A549 (cell line): ENCODE measurements at regions not wholly inside any gene's neighbourhood (a gene's known extent, or its start where the extent isn't known, plus 50 kb on each side); places are given as distances from the start of the nearest gene placed in this dataset.

Experiments
- CEBPB ChIP-seq, 2 experiments: fragments of >200 bp in 1 of 2; sonication (Bioruptor Twin) in 1 of 2; formaldehyde crosslinking in 1 of 2; IDR thresholded peaks; 2 replicates each; pipeline ENCODE4 v1.6.1; 2012 to 2016
- JUN ChIP-seq, 2 experiments: fragments of >200 bp; sonication (Bioruptor Twin); formaldehyde crosslinking; IDR thresholded peaks; 2 replicates in 1 of 2; 3 replicates in 1 of 2; pipeline ENCODE4 v1.6.1; 2016 to 2017
- JUNB ChIP-seq: fragments of >200 bp; sonication (Bioruptor Twin); formaldehyde crosslinking; IDR thresholded peaks from 2 replicates; pipeline ENCODE4 v1.6.1; 2016
- KDM1A ChIP-seq: fragments of 200-600 bp; sonication (generic); IDR thresholded peaks from 2 replicates; pipeline ENCODE4 v1.6.1; 2016; ENCODE audit warnings: low read depth, mild to moderate bottlenecking
- MYC ChIP-seq: IDR thresholded peaks from 2 replicates; pipeline ENCODE4 v1.6.1; 2012; ENCODE audit warnings: mild to moderate bottlenecking, inconsistent platforms, low read length, improper control_type of control experiment, borderline replicate concordance
- NFE2L2 ChIP-seq: fragments of 150-350 bp; conservative IDR thresholded peaks from 2 replicates; pipeline ENCODE4 v1.6.1; 2014; ENCODE audit warnings: low read length
- POLR2A ChIP-seq: IDR thresholded peaks from 2 replicates; pipeline ENCODE4 v1.6.1; 2012; ENCODE audit warnings: mild to moderate bottlenecking, low read length
- POLR2AphosphoS2 ChIP-seq: conservative IDR thresholded peaks from 2 replicates; pipeline ENCODE4 v1.6.1; 2012; ENCODE audit warnings: low read length, improper control_type of control experiment, inconsistent platforms
- TF ChIP-seq, protein P1 (sequence below): fragments of >200 bp; sonication (Bioruptor Twin); formaldehyde crosslinking; IDR thresholded peaks from 3 replicates; pipeline ENCODE4 v1.5.1; 2016
- TF ChIP-seq, protein P2 (sequence below): IDR thresholded peaks from 2 replicates; pipeline ENCODE4 v1.6.1; 2012

- TF ChIP-seq, protein P1, sequence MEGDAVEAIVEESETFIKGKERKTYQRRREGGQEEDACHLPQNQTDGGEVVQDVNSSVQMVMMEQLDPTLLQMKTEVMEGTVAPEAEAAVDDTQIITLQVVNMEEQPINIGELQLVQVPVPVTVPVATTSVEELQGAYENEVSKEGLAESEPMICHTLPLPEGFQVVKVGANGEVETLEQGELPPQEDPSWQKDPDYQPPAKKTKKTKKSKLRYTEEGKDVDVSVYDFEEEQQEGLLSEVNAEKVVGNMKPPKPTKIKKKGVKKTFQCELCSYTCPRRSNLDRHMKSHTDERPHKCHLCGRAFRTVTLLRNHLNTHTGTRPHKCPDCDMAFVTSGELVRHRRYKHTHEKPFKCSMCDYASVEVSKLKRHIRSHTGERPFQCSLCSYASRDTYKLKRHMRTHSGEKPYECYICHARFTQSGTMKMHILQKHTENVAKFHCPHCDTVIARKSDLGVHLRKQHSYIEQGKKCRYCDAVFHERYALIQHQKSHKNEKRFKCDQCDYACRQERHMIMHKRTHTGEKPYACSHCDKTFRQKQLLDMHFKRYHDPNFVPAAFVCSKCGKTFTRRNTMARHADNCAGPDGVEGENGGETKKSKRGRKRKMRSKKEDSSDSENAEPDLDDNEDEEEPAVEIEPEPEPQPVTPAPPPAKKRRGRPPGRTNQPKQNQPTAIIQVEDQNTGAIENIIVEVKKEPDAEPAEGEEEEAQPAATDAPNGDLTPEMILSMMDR = no peak
- TF ChIP-seq CEBPB (IDR thresholded peaks at IDR 0.05) = no peak
- TF ChIP-seq KDM1A = no peak
- TF ChIP-seq NFE2L2 = no peak
- no peak for TF ChIP-seq MYC
- no peak for TF ChIP-seq POLR2A
- TF ChIP-seq JUN (IDR thresholded peaks at IDR 0.05) = no peak
- TF ChIP-seq POLR2AphosphoS2 = no peak
- TF ChIP-seq JUNB = no peak
- TF ChIP-seq, protein P2, sequence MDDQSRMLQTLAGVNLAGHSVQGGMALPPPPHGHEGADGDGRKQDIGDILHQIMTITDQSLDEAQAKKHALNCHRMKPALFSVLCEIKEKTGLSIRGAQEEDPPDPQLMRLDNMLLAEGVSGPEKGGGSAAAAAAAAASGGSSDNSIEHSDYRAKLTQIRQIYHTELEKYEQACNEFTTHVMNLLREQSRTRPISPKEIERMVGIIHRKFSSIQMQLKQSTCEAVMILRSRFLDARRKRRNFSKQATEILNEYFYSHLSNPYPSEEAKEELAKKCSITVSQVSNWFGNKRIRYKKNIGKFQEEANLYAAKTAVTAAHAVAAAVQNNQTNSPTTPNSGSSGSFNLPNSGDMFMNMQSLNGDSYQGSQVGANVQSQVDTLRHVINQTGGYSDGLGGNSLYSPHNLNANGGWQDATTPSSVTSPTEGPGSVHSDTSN = no peak
Measured at GRCh38 chr10:55233090-55233489, 432.1 kb upstream of the PCDH15 start.
